OCI-LY3 (cell line): ENCODE measurements at regions not wholly inside any gene's neighbourhood (a gene's known extent, or its start where the extent isn't known, plus 50 kb on each side); places are given as distances from the start of the nearest gene placed in this dataset.

Source experiments
- EZH2phosphoT487 ChIP-seq: fragments of 200-600 bp; shearing (Covaris generic); IDR thresholded peaks from 2 replicates; pipeline ENCODE4 v1.6.1; 2018; ENCODE audit warnings: antibody characterized with exemption, mixed run types, low read depth
- TF ChIP-seq, protein P1 (sequence below): fragments of 200-600, 300-600 bp; sonication (generic); IDR thresholded peaks from 2 replicates; pipeline ENCODE4 v1.5.1; 2014; ENCODE audit warnings: antibody characterized with exemption, low read length, low read depth

DNA sequence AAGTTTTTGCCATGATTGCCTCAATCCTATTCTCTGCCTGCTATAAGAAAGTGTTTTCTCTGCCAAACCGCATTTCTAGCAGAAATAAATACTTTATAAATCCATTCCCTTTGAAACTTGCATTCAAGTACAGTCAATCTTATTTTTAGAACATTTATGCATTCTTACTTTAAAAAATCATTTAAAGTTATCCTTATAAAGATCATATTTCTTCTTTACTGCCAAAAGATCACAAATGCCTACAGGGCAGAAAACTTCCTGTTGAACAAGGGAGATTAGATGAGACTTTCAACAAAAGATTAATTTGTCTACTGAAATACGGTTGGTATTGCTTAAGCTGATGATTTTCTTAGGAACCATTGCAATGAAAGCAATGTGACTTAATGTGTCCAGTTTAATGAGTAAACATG is 207.2 kb upstream of the SLIT2 start:
- TF ChIP-seq, protein P1, sequence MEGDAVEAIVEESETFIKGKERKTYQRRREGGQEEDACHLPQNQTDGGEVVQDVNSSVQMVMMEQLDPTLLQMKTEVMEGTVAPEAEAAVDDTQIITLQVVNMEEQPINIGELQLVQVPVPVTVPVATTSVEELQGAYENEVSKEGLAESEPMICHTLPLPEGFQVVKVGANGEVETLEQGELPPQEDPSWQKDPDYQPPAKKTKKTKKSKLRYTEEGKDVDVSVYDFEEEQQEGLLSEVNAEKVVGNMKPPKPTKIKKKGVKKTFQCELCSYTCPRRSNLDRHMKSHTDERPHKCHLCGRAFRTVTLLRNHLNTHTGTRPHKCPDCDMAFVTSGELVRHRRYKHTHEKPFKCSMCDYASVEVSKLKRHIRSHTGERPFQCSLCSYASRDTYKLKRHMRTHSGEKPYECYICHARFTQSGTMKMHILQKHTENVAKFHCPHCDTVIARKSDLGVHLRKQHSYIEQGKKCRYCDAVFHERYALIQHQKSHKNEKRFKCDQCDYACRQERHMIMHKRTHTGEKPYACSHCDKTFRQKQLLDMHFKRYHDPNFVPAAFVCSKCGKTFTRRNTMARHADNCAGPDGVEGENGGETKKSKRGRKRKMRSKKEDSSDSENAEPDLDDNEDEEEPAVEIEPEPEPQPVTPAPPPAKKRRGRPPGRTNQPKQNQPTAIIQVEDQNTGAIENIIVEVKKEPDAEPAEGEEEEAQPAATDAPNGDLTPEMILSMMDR = no peak
- no peak for TF ChIP-seq EZH2phosphoT487
